ENCODE measurements at regions not wholly inside any gene's neighbourhood (a gene's known extent, or its start where the extent isn't known, plus 50 kb on each side); places are given as distances from the start of the nearest gene placed in this dataset.
A peak's percentile ranks its signal among the peaks of the same experiment; 100 is the strongest.

DNA sequence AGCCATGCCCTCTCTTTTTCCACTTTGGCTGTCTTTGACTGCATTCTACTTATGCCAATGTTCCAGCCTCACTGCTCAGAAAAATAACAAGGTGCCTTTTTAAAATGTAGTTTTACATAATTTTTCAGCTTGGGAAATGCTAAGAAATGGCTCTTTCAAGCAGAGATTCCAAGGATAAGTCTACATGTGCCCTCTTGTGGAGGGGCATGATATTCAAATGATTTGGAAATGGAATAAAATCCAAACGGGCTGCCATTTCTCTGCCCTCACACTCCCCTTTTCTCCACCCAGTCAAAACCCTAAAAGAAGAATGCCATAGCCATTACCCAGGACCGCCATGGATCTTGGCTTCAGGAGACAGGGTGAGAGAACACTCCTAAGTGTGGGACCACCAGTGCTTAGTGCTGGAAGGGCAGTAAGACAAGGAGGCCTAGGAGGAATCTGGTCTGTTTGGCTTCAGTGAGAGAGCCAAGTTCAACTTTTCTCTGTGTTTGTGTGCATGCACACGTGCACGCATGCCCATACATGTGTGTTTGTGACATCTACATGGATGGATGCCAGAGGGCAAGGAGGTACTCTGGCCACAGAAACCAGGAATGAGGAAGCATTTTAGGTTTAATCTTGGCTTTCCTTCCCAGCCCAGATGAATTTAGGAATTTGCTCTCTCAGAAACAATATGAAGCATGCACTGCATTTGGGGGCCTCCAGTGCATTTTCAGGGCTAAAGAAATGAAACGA, 174.0 kb upstream of the SLC14A2 start:
- 0 out of 2 replicates have a peak, but pooled peaks have one; percentile 20 for ATAC-seq
- Histone ChIP-seq H4K20me1 (ENCODE audit: low read length) (no peaks in the 10 kb centered on the region), H2AFZ (ENCODE audit: low read length) (peak overlapping the region; percentile 55; the same call in 1 of the 2 replicates), H3K4me1 (ENCODE audit: insufficient read depth, low read length) (no peaks in the 10 kb centered on the region), H3K9me3 (ENCODE audit: low read length) (no peaks in the 10 kb centered on the region), H3K4me3 (ENCODE audit: low read length) (no peak overlapping the region), H3K9ac (ENCODE audit: low read length) (no peak overlapping the region), H3K79me2 (ENCODE audit: low read length) (no peaks in the 10 kb centered on the region), H3K36me3 (ENCODE audit: low read depth, low read length) (no peaks in the 10 kb centered on the region), H3K9me2 (replicated peaks; ENCODE audit: low read length) (no peaks in the 10 kb centered on the region), H3F3A (ENCODE audit: low read length, unreplicated experiment) (no peaks in the 10 kb centered on the region), H3K4me2 (ENCODE audit: low read length) (no peak overlapping the region), H3K27ac (ENCODE audit: low read length) (no peak overlapping the region), H3K27me3 (ENCODE audit: low read length) (no peaks in the 10 kb centered on the region)
- TF ChIP-seq EZH2phosphoT487 (IDR thresholded peaks at IDR 0.05; ENCODE audit: borderline replicate concordance, low read length), result no peak
- TF ChIP-seq, protein P1, sequence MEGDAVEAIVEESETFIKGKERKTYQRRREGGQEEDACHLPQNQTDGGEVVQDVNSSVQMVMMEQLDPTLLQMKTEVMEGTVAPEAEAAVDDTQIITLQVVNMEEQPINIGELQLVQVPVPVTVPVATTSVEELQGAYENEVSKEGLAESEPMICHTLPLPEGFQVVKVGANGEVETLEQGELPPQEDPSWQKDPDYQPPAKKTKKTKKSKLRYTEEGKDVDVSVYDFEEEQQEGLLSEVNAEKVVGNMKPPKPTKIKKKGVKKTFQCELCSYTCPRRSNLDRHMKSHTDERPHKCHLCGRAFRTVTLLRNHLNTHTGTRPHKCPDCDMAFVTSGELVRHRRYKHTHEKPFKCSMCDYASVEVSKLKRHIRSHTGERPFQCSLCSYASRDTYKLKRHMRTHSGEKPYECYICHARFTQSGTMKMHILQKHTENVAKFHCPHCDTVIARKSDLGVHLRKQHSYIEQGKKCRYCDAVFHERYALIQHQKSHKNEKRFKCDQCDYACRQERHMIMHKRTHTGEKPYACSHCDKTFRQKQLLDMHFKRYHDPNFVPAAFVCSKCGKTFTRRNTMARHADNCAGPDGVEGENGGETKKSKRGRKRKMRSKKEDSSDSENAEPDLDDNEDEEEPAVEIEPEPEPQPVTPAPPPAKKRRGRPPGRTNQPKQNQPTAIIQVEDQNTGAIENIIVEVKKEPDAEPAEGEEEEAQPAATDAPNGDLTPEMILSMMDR (conservative IDR thresholded peaks at IDR 0.05; ENCODE audit: low read depth, low read length), result peak; percentile 59
- no peak for TF ChIP-seq EZH2 (IDR thresholded peaks at IDR 0.05; ENCODE audit: low read length, unreplicated experiment)
- POLR2A ChIA-PET (ENCODE audit: unreplicated experiment), result interaction anchor here (0.6 kb wide), 1 partner anchor 24 kb away, joined by 3 read pairs; no protein-coding TSS in a partner anchor
- CTCF ChIA-PET, result no interaction called here
- no TSS peak for BruUV-seq (replicated peaks)
- peak; percentile 46 for DNase-seq
- intact Hi-C loops (cut with micrococcal nuclease), result loop anchor here (5.0 kb wide), 1 partner anchor 164 kb away; no protein-coding TSS in a partner anchor

DNA sequence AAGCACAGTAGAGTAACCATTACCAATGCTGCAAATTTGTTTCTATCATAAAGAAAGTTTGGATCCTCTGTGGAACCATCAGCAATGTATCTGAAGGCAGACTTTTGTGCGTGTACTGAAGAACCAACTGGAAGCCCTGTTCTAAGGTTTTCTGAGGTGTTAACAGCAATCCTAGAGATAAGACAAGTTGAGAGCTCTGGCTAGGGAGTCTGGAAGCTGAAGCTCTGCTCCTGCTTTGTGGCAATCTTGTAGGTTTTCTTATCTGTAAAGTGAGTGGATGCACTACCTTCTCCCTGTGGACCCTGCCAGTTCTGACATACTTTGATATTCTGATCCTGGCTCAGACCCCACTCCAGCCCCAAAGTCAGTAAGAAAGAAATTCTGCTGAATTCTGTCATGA, 171.2 kb upstream of the SLC14A2 start:
- Histone ChIP-seq H3K79me2 (ENCODE audit: low read length) (no peaks in the 10 kb centered on the region), H3K4me3 (ENCODE audit: low read length) (no peak overlapping the region), H3K9me3 (ENCODE audit: low read length) (no peaks in the 10 kb centered on the region), H3K9ac (ENCODE audit: low read length) (no peak overlapping the region), H2AFZ (ENCODE audit: low read length) (no peak overlapping the region), H3F3A (ENCODE audit: low read length, unreplicated experiment) (no peaks in the 10 kb centered on the region), H3K27ac (ENCODE audit: low read length) (no peak overlapping the region), H3K9me2 (replicated peaks; ENCODE audit: low read length) (no peaks in the 10 kb centered on the region), H3K4me1 (ENCODE audit: insufficient read depth, low read length) (no peaks in the 10 kb centered on the region), H4K20me1 (ENCODE audit: low read length) (no peaks in the 10 kb centered on the region), H3K27me3 (ENCODE audit: low read length) (no peaks in the 10 kb centered on the region), H3K36me3 (ENCODE audit: low read depth, low read length) (no peaks in the 10 kb centered on the region), H3K4me2 (ENCODE audit: low read length) (no peak overlapping the region)
- CTCF ChIA-PET, result no interaction called here
- no peak for TF ChIP-seq EZH2 (IDR thresholded peaks at IDR 0.05; ENCODE audit: low read length, unreplicated experiment)
- no peak for TF ChIP-seq EZH2phosphoT487 (IDR thresholded peaks at IDR 0.05; ENCODE audit: borderline replicate concordance, low read length)
- TF ChIP-seq, protein P1 (conservative IDR thresholded peaks at IDR 0.05; ENCODE audit: low read depth, low read length), result no peak
- intact Hi-C loops (cut with micrococcal nuclease), result loop anchor here (5.0 kb wide), 1 partner anchor 167 kb away; no protein-coding TSS in a partner anchor
- no TSS peak for BruUV-seq (replicated peaks)
- POLR2A ChIA-PET (ENCODE audit: unreplicated experiment), result no interaction called here
- DNase-seq (no peak), ATAC-seq (no peak)

Data from PC-3 (cell line).